ENCODE measurements at regions not wholly inside any gene's neighbourhood (a gene's known extent, or its start where the extent isn't known, plus 50 kb on each side); places are given as distances from the start of the nearest gene placed in this dataset.

DNA sequence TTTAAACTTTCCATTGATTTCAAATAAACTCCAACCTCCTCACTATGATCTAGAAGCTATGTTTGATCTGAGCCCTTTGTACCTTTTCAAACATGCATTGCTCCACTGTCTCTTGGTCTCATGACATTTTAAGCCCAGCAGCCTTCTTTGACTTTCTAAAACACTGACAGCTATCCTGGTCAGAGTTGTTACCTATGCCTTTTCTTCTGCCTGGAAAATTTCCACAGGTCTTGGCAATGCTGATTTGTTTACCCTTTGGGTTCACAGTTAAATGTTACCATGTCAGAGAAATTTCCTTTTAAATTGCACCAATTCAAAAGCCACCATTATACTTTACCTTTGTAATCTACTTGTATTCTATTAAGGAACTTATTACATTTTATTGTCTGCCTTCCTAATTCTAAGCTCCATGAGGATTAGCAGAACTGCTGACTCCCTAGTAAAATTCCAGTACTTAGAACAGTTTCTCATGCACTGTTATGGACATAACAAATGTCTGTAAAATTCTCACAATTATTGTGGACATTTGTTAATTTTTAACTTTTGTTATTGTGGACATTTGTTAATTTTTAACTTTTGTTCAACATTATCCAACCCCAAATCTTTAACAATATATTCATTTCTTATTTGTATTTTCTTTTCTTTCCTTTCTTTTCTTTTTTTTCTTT lies 1064.4 kb downstream of the NCAM2 start:
- TF ChIP-seq, protein P1, sequence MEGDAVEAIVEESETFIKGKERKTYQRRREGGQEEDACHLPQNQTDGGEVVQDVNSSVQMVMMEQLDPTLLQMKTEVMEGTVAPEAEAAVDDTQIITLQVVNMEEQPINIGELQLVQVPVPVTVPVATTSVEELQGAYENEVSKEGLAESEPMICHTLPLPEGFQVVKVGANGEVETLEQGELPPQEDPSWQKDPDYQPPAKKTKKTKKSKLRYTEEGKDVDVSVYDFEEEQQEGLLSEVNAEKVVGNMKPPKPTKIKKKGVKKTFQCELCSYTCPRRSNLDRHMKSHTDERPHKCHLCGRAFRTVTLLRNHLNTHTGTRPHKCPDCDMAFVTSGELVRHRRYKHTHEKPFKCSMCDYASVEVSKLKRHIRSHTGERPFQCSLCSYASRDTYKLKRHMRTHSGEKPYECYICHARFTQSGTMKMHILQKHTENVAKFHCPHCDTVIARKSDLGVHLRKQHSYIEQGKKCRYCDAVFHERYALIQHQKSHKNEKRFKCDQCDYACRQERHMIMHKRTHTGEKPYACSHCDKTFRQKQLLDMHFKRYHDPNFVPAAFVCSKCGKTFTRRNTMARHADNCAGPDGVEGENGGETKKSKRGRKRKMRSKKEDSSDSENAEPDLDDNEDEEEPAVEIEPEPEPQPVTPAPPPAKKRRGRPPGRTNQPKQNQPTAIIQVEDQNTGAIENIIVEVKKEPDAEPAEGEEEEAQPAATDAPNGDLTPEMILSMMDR (IDR thresholded peaks at IDR 0.05) = no peak
- TF ChIP-seq POLR2A (IDR thresholded peaks at IDR 0.05) = no peak
